Endothelial cell of umbilical vein (primary cell): ENCODE measurements at regions not wholly inside any gene's neighbourhood (a gene's known extent, or its start where the extent isn't known, plus 50 kb on each side); places are given as distances from the start of the nearest gene placed in this dataset.

Experiments used
- BruUV-seq: library from RNA; stranded (reverse); fragments of 400-500 nt; replicated peaks from 2 replicates; lab custom pipeline; 2021; lab: Mats Ljungman, UMichigan
- CTCF ChIA-PET: fragments of 300-600, 350-600 bp; sonication (Branson Sonifier 250); formaldehyde crosslinking; loops from one replicate; lab custom pipeline; 2021; ENCODE audit warnings: antibody characterized with exemption, inconsistent platforms; lab: Charles Lee
- POLR2A ChIA-PET: fragments of 300-600, 350-600 bp; sonication (Branson Sonifier 250); formaldehyde crosslinking; loops from one replicate; lab custom pipeline; 2021; ENCODE audit warnings: antibody characterized with exemption, inconsistent platforms; lab: Charles Lee
- DNase-seq: peaks from one replicate; pipeline ENCODE4 v3.0.0-alpha.2; 2011; ENCODE audit warnings: low read depth, low spot score
- FAIRE-seq: peaks from 2 replicates; lab custom pipeline; 2011; peaks lifted over from hg19 to GRCh38; lab: Jason Lieb, UNC
- H2AFZ ChIP-seq: 2 replicates; pipeline ENCODE4 v1.6.0; 2012; ENCODE audit warnings: low read depth, low read length, control low read depth, inconsistent platforms
- H3K27ac ChIP-seq: 2 replicates; pipeline ENCODE4 v1.5.1; 2011; ENCODE audit warnings: low read depth, mild to moderate bottlenecking, control low read depth, low read length, moderate library complexity; ENCODE audit not compliant: insufficient read depth
- H3K27me3 ChIP-seq, 2 experiments: 2 replicates each; pipeline versions ENCODE4 v1.6.0 to v1.6.1; 2011; ENCODE audit warnings: low read length in 2 of 2, mixed read lengths in 1 of 2; ENCODE audit not compliant: control insufficient read depth in 2 of 2, insufficient read depth in 2 of 2
- H3K36me3 ChIP-seq, 2 experiments: 2 replicates in 1 of 2; 3 replicates in 1 of 2; pipeline ENCODE4 v1.5.1; 2011; ENCODE audit warnings: low read length in 2 of 2, mild to moderate bottlenecking in 1 of 2, moderate library complexity in 1 of 2; ENCODE audit not compliant: control insufficient read depth in 2 of 2, insufficient read depth in 2 of 2; ENCODE audit errors: extremely low read depth in 1 of 2
- H3K4me1 ChIP-seq: 3 replicates; pipeline ENCODE4 v1.5.1; 2011; ENCODE audit warnings: mild to moderate bottlenecking, low read length; ENCODE audit not compliant: control insufficient read depth, insufficient read depth; ENCODE audit errors: extremely low read depth
- H3K4me2 ChIP-seq: 2 replicates; pipeline ENCODE4 v1.6.1; 2011; ENCODE audit warnings: low read length, control low read depth, mixed read lengths; ENCODE audit not compliant: insufficient read depth
- H3K4me3 ChIP-seq, 3 experiments: fragments of 200-600 bp in 1 of 3; sonication (generic), shearing (Covaris generic) in 1 of 3; replicated peaks in 1 of 3; 2 replicates each; pipeline ENCODE4 v1.5.1; 2011 to 2016; ENCODE audit warnings: control low read depth in 3 of 3, low read length in 3 of 3, mild to moderate bottlenecking in 2 of 3, inconsistent platforms in 1 of 3, low read depth in 1 of 3, moderate library complexity in 1 of 3; ENCODE audit not compliant: insufficient read depth in 1 of 3
- H3K79me2 ChIP-seq: 2 replicates; pipeline ENCODE4 v1.6.0; 2012; ENCODE audit warnings: low read length, inconsistent platforms; ENCODE audit not compliant: control insufficient read depth, insufficient read depth
- H3K9ac ChIP-seq: replicated peaks from 2 replicates; pipeline ENCODE3; 2011; ENCODE audit warnings: low read length, control low read depth; ENCODE audit not compliant: insufficient read depth; ENCODE audit errors: extremely low read depth
- H3K9me1 ChIP-seq: replicated peaks from 3 replicates; pipeline ENCODE4 v1.6.0; 2011; ENCODE audit warnings: mild to moderate bottlenecking, low read length; ENCODE audit not compliant: control insufficient read depth, insufficient read depth; ENCODE audit errors: extremely low read depth
- H3K9me3 ChIP-seq: replicated peaks from 2 replicates; pipeline ENCODE4 v1.5.1; 2012; ENCODE audit warnings: low read length, inconsistent platforms; ENCODE audit not compliant: control insufficient read depth, insufficient read depth
- H4K20me1 ChIP-seq: replicated peaks from 2 replicates; pipeline ENCODE3; 2011; ENCODE audit warnings: mild to moderate bottlenecking, low read length; ENCODE audit not compliant: control insufficient read depth, insufficient read depth; ENCODE audit errors: extremely low read depth
- EZH2 ChIP-seq: IDR thresholded peaks from 2 replicates; pipeline ENCODE4 v1.6.1; 2012; ENCODE audit warnings: borderline replicate concordance, low read depth, mild to moderate bottlenecking, moderate library complexity, low read length, inconsistent platforms; ENCODE audit not compliant: severe bottlenecking
- FOS ChIP-seq: IDR thresholded peaks from 2 replicates; pipeline ENCODE4 v1.6.1; 2011; ENCODE audit warnings: mild to moderate bottlenecking, low read length, moderate library complexity, borderline replicate concordance; ENCODE audit not compliant: insufficient read depth
- GATA2 ChIP-seq: IDR thresholded peaks from 2 replicates; pipeline ENCODE4 v1.7.0; 2011; ENCODE audit warnings: low read depth, mild to moderate bottlenecking, moderate library complexity, mixed read lengths, low read length; ENCODE audit not compliant: insufficient read length, insufficient read depth
- JUN ChIP-seq: IDR thresholded peaks from 2 replicates; pipeline ENCODE4 v1.6.1; 2011; ENCODE audit warnings: borderline replicate concordance, low read depth; ENCODE audit not compliant: insufficient read length, insufficient read depth
- MYC ChIP-seq: IDR thresholded peaks from one replicate; pipeline ENCODE4 v1.6.1; 2011; ENCODE audit warnings: mild to moderate bottlenecking, low read depth, low read length
- POLR2A ChIP-seq: IDR thresholded peaks from 2 replicates; pipeline ENCODE4 v1.6.1; 2012; ENCODE audit warnings: low read depth, mild to moderate bottlenecking, control low read depth, low read length
- POLR2AphosphoS5 ChIP-seq: IDR thresholded peaks from 2 replicates; pipeline ENCODE4 v1.6.1; 2012; ENCODE audit warnings: low read depth, mild to moderate bottlenecking, control low read depth, low read length, moderate library complexity; ENCODE audit not compliant: insufficient read depth
- dilution Hi-C: fragments of 300-500 bp; cut with MboI; formaldehyde crosslinking; loops from one replicate; pipeline ENCODE4 v1.15.0; 2019; ENCODE audit warnings: low sequenced_read_pairs; ENCODE audit not compliant: extremely low pct_ligation_motif_present
- intact Hi-C: fragments of 100-400 bp; cut with micrococcal nuclease; formaldehyde crosslinking; loops from one replicate; pipeline ENCODE4 v1.10.0; 2022
- TF ChIP-seq, protein P1 (sequence below), 2 donors: IDR thresholded peaks; 1 replicate in 1 of 2; 2 replicates in 1 of 2; pipeline ENCODE4 v1.5.1; 2011; ENCODE audit warnings: low read length in 2 of 2, mild to moderate bottlenecking in 2 of 2, moderate library complexity in 2 of 2, control low read depth in 1 of 2, inconsistent platforms in 1 of 2, low read depth in 1 of 2; ENCODE audit not compliant: insufficient read depth in 1 of 2; ENCODE audit errors: extremely low read depth in 1 of 2
- TF ChIP-seq, protein P2 (sequence below): IDR thresholded peaks from 2 replicates; pipeline ENCODE4 v1.6.1; 2011; ENCODE audit not compliant: insufficient read depth, insufficient read length

DNA sequence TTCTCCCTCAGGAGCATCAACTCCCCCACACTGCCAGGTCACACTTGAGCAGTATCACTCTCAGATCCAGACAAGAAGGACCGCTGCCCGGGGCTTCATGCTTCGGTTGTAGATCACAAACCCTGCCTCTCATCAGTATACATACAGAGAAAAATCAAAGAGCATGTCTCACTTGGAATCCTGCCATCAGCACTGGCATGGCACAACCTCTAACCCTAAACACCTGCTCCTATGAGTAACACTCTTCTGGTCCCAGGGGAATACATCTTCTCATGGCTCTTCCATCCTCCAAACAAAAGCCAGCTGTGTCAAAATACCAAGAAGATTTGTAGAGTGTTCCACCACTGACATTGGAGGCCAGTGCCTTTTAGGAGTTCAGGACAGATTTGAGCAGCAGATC lies 84.8 kb upstream of the MIER3 start:
- Histone ChIP-seq H3K27me3 (peaks cover 6 to 10% of the 10 kb centered on the region in 2 experiments), H3K4me1 (no peaks in the 10 kb centered on the region), H3K36me3 (no peaks in the 10 kb centered on the region), H3K4me3 (no peak overlapping the region), H3K27ac (no peak overlapping the region), H4K20me1 (no peaks in the 10 kb centered on the region), H3K79me2 (no peaks in the 10 kb centered on the region), H3K9me3 (no peaks in the 10 kb centered on the region), H2AFZ (no peak overlapping the region), H3K4me2 (no peak overlapping the region), H3K9me1 (no peaks in the 10 kb centered on the region), H3K9ac (no peak overlapping the region)
- no TSS peak for BruUV-seq
- POLR2A ChIA-PET, result no interaction called here
- CTCF ChIA-PET, result no interaction called here
- no peak for FAIRE-seq
- intact Hi-C loops, result no loop called here
- DNase-seq, result no peak
- dilution Hi-C loops, result no loop called here
- TF ChIP-seq FOS, result no peak
- TF ChIP-seq, protein P1, sequence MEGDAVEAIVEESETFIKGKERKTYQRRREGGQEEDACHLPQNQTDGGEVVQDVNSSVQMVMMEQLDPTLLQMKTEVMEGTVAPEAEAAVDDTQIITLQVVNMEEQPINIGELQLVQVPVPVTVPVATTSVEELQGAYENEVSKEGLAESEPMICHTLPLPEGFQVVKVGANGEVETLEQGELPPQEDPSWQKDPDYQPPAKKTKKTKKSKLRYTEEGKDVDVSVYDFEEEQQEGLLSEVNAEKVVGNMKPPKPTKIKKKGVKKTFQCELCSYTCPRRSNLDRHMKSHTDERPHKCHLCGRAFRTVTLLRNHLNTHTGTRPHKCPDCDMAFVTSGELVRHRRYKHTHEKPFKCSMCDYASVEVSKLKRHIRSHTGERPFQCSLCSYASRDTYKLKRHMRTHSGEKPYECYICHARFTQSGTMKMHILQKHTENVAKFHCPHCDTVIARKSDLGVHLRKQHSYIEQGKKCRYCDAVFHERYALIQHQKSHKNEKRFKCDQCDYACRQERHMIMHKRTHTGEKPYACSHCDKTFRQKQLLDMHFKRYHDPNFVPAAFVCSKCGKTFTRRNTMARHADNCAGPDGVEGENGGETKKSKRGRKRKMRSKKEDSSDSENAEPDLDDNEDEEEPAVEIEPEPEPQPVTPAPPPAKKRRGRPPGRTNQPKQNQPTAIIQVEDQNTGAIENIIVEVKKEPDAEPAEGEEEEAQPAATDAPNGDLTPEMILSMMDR (IDR thresholded peaks at IDR 0.05; ENCODE audit: extremely low read depth in 1 of 2, insufficient read depth in 1 of 2, low read depth in 1 of 2, low read length in 2 of 2), result no peak
- TF ChIP-seq MYC, result no peak
- no peak for TF ChIP-seq EZH2
- TF ChIP-seq, protein P2, sequence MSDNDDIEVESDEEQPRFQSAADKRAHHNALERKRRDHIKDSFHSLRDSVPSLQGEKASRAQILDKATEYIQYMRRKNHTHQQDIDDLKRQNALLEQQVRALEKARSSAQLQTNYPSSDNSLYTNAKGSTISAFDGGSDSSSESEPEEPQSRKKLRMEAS, result no peak
- no peak for TF ChIP-seq JUN
- no peak for TF ChIP-seq POLR2A
- TF ChIP-seq POLR2AphosphoS5, result no peak
- TF ChIP-seq GATA2, result no peak
